CD4-positive, alpha-beta memory T cell (primary cell): ENCODE measurements at regions not wholly inside any gene's neighbourhood (a gene's known extent, or its start where the extent isn't known, plus 50 kb on each side); places are given as distances from the start of the nearest gene placed in this dataset.

ENCODE experiments used
- CTCF ChIA-PET: fragments of 350-600 bp; sonication (Branson Sonifier 250); formaldehyde crosslinking; loops from one replicate; lab custom pipeline; 2021; ENCODE audit warnings: inconsistent platforms; ENCODE audit not compliant: partially characterized antibody; lab: Charles Lee
- POLR2A ChIA-PET: fragments of 350-600 bp; sonication (Branson Sonifier 250); formaldehyde crosslinking; loops from one replicate; lab custom pipeline; 2021; ENCODE audit not compliant: partially characterized antibody; lab: Charles Lee
- DNase-seq, 5 donors: peaks; one replicate each; pipeline versions ENCODE4 v3.0.0 to v3.0.0-alpha.2; 2020 to 2022; ENCODE audit warnings: mixed read lengths in 1 of 5
- H3K27ac ChIP-seq: one replicate; pipeline ENCODE4 v1.7.0; 2013; ENCODE audit warnings: low read depth, low read length
- H3K27me3 ChIP-seq: 2 replicates; pipeline ENCODE4 v1.7.0; 2013; ENCODE audit warnings: mild to moderate bottlenecking, low read length, moderate library complexity; ENCODE audit not compliant: insufficient read depth
- H3K36me3 ChIP-seq: 2 replicates; pipeline ENCODE4 v1.7.0; 2013; ENCODE audit warnings: mild to moderate bottlenecking, low read length, moderate library complexity; ENCODE audit not compliant: insufficient read depth
- H3K4me1 ChIP-seq: 2 replicates; pipeline ENCODE4 v1.7.0; 2013; ENCODE audit warnings: mild to moderate bottlenecking, low read length, moderate library complexity; ENCODE audit not compliant: insufficient read depth
- H3K4me3 ChIP-seq, 2 donors: one replicate each; pipeline ENCODE4 v1.7.0; 2013; ENCODE audit warnings: low read length in 2 of 2, mild to moderate bottlenecking in 1 of 2
- H3K9me3 ChIP-seq, 2 donors: one replicate each; pipeline ENCODE4 v1.7.0; 2013; ENCODE audit warnings: low read length in 2 of 2, control low read depth in 1 of 2; ENCODE audit not compliant: control insufficient read depth in 1 of 2
- H3K27ac Mint-ChIP-seq, 7 donors: one replicate each; pipeline ENCODE4 v1.8.0; 2020 to 2021; ENCODE audit warnings: mixed read lengths in 7 of 7, mild to moderate bottlenecking in 6 of 7, inconsistent platforms in 3 of 7, moderate library complexity in 3 of 7
- H3K27me3 Mint-ChIP-seq, 2 donors: one replicate each; pipeline ENCODE4 v1.8.0; 2020 to 2021; ENCODE audit warnings: mixed read lengths in 2 of 2
- H3K36me3 Mint-ChIP-seq, 2 donors: one replicate each; pipeline ENCODE4 v1.8.0; 2020 to 2021; ENCODE audit warnings: mixed read lengths in 2 of 2, inconsistent platforms in 1 of 2, mild to moderate bottlenecking in 1 of 2
- H3K4me1 Mint-ChIP-seq, 4 donors: one replicate each; pipeline ENCODE4 v1.8.0; 2020 to 2021; ENCODE audit warnings: mixed read lengths in 4 of 4, mild to moderate bottlenecking in 1 of 4
- H3K4me3 Mint-ChIP-seq, 8 donors: one replicate each; pipeline ENCODE4 v1.8.0; 2020 to 2021; ENCODE audit warnings: mixed read lengths in 8 of 8, mild to moderate bottlenecking in 7 of 8, moderate library complexity in 6 of 8, inconsistent platforms in 3 of 8
- H3K9me3 Mint-ChIP-seq, 8 donors: one replicate each; pipeline ENCODE4 v1.8.0; 2020 to 2021; ENCODE audit warnings: mixed read lengths in 8 of 8, mild to moderate bottlenecking in 5 of 8, inconsistent platforms in 3 of 8, moderate library complexity in 1 of 8
- intact Hi-C: fragments of 100-400 bp; cut with micrococcal nuclease; formaldehyde crosslinking; loops from one replicate; pipeline ENCODE4 v1.15.1; 2023

DNA sequence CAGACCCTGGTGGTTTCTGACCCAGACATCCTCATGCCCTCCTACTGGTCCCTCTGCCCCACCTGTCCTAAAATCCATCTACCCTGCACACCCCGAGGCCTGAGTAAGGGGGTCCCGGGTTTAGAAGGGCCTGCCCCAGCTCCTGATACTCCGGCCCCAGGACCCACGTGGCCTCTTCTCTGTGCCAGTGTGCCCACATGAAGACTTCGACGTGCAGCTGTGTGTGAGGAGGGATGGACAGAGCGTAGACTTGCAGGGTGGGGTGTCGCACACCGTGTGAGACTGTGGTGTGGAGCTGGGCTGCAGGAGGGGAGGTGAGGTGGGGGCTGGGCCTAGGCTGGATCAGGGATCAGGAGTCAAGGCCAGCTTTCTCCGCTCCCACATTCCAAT lies 461.1 kb downstream of the PTPRU start:
- Mint-ChIP-seq H3K9me3 (peaks cover 0 to 6% (median 0%) of the 10 kb centered on the region in 8 donors), H3K4me1 (no peaks in the 10 kb centered on the region), H3K4me3 (no peak overlapping the region), H3K27ac (peak overlapping the region in 1 of 7 donors; percentile 68), H3K36me3 (no peaks in the 10 kb centered on the region), H3K27me3 (peaks cover 12 to 17% of the 10 kb centered on the region in 2 donors)
- DNase-seq, result no peak
- H3K4me3 ChIP-seq, result no peak overlapping the region
- no peaks in the 10 kb centered on the region for H3K27me3 ChIP-seq
- no peaks in the 10 kb centered on the region for H3K9me3 ChIP-seq
- intact Hi-C loops, result no loop called here
- ChIA-PET POLR2A (no interaction called here), CTCF (no interaction called here)
- H3K4me1 ChIP-seq, result no peaks in the 10 kb centered on the region
- no peak overlapping the region for H3K27ac ChIP-seq
- no peaks in the 10 kb centered on the region for H3K36me3 ChIP-seq

DNA sequence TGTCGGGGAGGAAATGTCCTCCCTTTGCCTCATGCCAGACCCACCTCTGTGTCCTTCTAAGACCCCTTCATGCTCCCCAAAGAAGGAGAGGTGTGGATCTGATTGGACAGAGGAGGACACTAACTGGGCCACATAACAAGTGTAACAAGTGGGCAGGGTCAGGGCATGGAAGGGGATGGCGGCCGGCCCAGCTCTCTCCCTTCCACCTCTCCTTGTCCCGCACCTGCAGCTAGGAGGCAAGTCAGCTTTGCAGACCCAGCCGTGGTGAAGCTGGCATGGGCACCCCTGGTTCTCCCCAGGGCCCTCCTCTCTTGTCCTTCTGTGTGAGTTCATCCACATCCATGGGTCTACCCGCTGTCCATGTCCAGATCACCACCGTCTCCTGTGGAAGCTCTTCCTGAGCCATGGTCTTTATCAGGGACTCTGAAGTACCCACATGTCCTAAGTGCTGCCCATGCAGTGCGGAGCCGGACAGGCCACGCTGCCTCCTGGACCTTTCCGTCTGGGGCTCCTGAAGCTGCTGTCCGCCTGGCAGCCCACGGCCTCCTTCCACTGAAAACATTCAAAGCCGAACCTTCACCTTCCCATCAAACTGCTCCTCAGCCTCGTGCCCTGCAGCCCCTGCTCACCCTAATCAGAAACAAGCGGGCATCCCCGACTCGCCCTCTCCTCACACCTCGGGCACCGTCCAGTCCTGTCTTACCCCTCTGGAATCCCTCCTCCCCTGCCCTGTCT lies 460.5 kb downstream of the PTPRU start:
- H3K36me3 ChIP-seq, result no peaks in the 10 kb centered on the region
- no peak overlapping the region for H3K27ac ChIP-seq
- H3K4me3 Mint-ChIP-seq, result peak overlapping the region in 1 of 8 donors; percentile 11
- H3K9me3 Mint-ChIP-seq, result peaks cover 0 to 6% (median 0%) of the 10 kb centered on the region in 8 donors
- CTCF ChIA-PET, result no interaction called here
- H3K4me1 Mint-ChIP-seq, result no peaks in the 10 kb centered on the region
- peaks cover 12 to 17% of the 10 kb centered on the region in 2 donors for H3K27me3 Mint-ChIP-seq
- POLR2A ChIA-PET, result no interaction called here
- H3K36me3 Mint-ChIP-seq, result no peaks in the 10 kb centered on the region
- H3K9me3 ChIP-seq, result no peaks in the 10 kb centered on the region
- no peaks in the 10 kb centered on the region for H3K27me3 ChIP-seq
- H3K4me1 ChIP-seq, result no peaks in the 10 kb centered on the region
- intact Hi-C loops, result no loop called here
- no peak for DNase-seq
- H3K27ac Mint-ChIP-seq, result peak overlapping the region in 1 of 7 donors; percentile 68
- H3K4me3 ChIP-seq, result no peak overlapping the region

DNA sequence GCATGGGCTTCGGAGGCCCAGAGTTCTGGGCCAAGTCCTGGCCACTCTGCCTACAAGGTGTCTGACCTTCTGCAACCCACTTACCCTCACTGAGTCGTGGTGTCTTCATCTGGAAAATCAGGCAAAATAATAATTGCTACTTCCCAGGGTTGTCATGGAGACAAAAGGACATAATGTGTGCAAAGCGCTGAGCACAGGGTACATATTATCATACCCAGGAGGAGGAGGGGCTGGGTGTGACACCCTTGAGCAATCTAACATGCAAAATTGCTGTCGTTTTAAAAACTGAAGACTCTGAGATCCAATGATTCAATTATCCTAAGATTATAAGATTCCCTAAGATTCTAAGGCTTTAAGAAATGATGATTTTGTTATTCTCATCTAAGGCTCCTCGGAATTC lies 459.5 kb downstream of the PTPRU start:
- CTCF ChIA-PET, result no interaction called here
- no peak overlapping the region for H3K27ac Mint-ChIP-seq
- no peaks in the 10 kb centered on the region for H3K4me1 ChIP-seq
- H3K36me3 Mint-ChIP-seq, result no peaks in the 10 kb centered on the region
- no peaks in the 10 kb centered on the region for H3K4me1 Mint-ChIP-seq
- POLR2A ChIA-PET, result no interaction called here
- no peak for DNase-seq
- intact Hi-C loops, result no loop called here
- no peak overlapping the region for H3K4me3 ChIP-seq
- H3K9me3 ChIP-seq, result no peaks in the 10 kb centered on the region
- H3K9me3 Mint-ChIP-seq, result peaks cover 0 to 6% (median 0%) of the 10 kb centered on the region in 8 donors
- no peak overlapping the region for H3K27ac ChIP-seq
- peaks cover 10 to 14% of the 10 kb centered on the region in 2 donors for H3K27me3 Mint-ChIP-seq
- H3K27me3 ChIP-seq, result no peaks in the 10 kb centered on the region
- H3K4me3 Mint-ChIP-seq, result no peak overlapping the region
- H3K36me3 ChIP-seq, result no peaks in the 10 kb centered on the region

DNA sequence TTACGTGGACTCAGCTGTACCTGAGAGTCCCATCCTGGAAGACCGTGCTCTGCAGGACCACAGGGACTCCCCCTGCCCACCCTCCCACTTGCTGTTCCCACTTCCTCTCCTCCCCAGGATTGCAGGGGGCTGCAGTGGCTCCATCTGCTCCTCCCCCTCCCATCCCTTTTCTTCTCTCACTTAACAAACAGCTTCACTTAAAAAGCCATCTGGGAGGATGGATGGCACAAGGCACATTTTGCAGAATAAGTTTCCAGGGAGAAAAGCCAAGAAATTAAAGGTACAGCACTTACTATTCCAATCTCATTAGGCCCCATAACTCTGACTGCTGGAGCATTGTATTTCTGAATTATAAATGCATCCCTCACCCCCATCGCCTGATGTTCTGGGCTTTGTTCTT lies 458.7 kb downstream of the PTPRU start:
- Mint-ChIP-seq H3K4me1 (no peaks in the 10 kb centered on the region), H3K27ac (no peak overlapping the region), H3K36me3 (no peaks in the 10 kb centered on the region), H3K27me3 (peaks cover 10 to 12% of the 10 kb centered on the region in 2 donors), H3K4me3 (no peak overlapping the region), H3K9me3 (peaks cover 0 to 9% (median 0%) of the 10 kb centered on the region in 8 donors)
- no peak overlapping the region for H3K27ac ChIP-seq
- no peak overlapping the region for H3K4me3 ChIP-seq
- H3K36me3 ChIP-seq, result no peaks in the 10 kb centered on the region
- DNase-seq, result no peak
- intact Hi-C loops, result no loop called here
- H3K4me1 ChIP-seq, result no peaks in the 10 kb centered on the region
- ChIA-PET POLR2A (no interaction called here), CTCF (no interaction called here)
- no peaks in the 10 kb centered on the region for H3K9me3 ChIP-seq
- H3K27me3 ChIP-seq, result no peaks in the 10 kb centered on the region

DNA sequence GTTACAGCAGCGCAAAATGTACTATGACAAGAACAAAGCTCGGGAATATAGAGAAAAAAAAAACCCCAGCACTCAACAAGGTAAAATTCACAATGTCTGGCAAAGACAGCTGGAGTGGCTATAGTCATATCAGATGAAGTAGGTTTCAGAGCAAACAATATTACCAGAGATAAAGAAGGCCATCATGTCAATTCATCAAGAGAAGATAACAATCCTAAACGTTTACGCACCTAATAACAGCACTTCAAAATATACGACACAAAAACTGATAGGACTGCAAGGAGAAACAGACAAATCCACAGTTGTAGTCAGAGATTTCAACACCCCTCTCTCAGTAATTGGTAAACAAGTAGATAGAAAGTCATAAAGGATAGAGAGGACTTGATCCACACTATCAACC lies 455.2 kb downstream of the PTPRU start:
- H3K4me3 ChIP-seq, result no peak overlapping the region
- H3K36me3 ChIP-seq, result no peaks in the 10 kb centered on the region
- Mint-ChIP-seq H3K4me3 (no peak overlapping the region), H3K27me3 (peaks cover 6 to 15% of the 10 kb centered on the region in 2 donors), H3K27ac (no peak overlapping the region), H3K9me3 (peaks cover 0 to 6% (median 0%) of the 10 kb centered on the region in 8 donors), H3K36me3 (no peaks in the 10 kb centered on the region), H3K4me1 (peaks cover 0 to 2% (median under 1%) of the 10 kb centered on the region in 4 donors)
- no peaks in the 10 kb centered on the region for H3K27me3 ChIP-seq
- H3K27ac ChIP-seq, result no peak overlapping the region
- H3K4me1 ChIP-seq, result no peaks in the 10 kb centered on the region
- DNase-seq, result no peak
- no peaks in the 10 kb centered on the region for H3K9me3 ChIP-seq
- CTCF ChIA-PET, result no interaction called here
- POLR2A ChIA-PET, result no interaction called here
- intact Hi-C loops, result no loop called here

DNA sequence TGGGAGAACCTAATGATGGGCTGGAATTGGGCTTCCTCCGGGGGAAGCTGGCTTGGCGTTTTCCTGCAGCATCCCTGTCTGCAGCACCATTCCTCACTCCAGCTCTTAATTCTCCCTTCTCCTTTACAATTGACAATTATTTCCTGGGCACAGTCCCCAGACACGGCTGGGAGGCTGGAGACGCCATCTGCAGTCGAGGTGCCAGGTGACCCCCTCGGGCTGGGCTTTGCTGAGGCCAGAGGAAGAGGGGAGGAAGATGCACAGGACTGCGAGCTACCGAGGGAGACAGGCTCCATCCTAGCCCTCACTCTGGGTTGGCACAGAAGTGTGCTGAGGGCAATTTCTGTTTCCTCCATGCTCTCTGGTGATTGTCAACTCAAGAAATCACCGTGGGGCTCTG lies 453.8 kb downstream of the PTPRU start:
- POLR2A ChIA-PET, result no interaction called here
- H3K4me1 Mint-ChIP-seq, result peaks cover 0 to 2% (median under 1%) of the 10 kb centered on the region in 4 donors
- H3K9me3 Mint-ChIP-seq, result peaks cover 0 to 6% (median 0%) of the 10 kb centered on the region in 8 donors
- no peaks in the 10 kb centered on the region for H3K27me3 ChIP-seq
- no peak overlapping the region for H3K27ac Mint-ChIP-seq
- no peaks in the 10 kb centered on the region for H3K9me3 ChIP-seq
- no peaks in the 10 kb centered on the region for H3K36me3 Mint-ChIP-seq
- CTCF ChIA-PET, result no interaction called here
- no peak for DNase-seq
- peaks cover 11 to 15% of the 10 kb centered on the region in 2 donors for H3K27me3 Mint-ChIP-seq
- H3K27ac ChIP-seq, result no peak overlapping the region
- no peaks in the 10 kb centered on the region for H3K36me3 ChIP-seq
- no peak overlapping the region for H3K4me3 ChIP-seq
- no peaks in the 10 kb centered on the region for H3K4me1 ChIP-seq
- intact Hi-C loops, result no loop called here
- no peak overlapping the region for H3K4me3 Mint-ChIP-seq

DNA sequence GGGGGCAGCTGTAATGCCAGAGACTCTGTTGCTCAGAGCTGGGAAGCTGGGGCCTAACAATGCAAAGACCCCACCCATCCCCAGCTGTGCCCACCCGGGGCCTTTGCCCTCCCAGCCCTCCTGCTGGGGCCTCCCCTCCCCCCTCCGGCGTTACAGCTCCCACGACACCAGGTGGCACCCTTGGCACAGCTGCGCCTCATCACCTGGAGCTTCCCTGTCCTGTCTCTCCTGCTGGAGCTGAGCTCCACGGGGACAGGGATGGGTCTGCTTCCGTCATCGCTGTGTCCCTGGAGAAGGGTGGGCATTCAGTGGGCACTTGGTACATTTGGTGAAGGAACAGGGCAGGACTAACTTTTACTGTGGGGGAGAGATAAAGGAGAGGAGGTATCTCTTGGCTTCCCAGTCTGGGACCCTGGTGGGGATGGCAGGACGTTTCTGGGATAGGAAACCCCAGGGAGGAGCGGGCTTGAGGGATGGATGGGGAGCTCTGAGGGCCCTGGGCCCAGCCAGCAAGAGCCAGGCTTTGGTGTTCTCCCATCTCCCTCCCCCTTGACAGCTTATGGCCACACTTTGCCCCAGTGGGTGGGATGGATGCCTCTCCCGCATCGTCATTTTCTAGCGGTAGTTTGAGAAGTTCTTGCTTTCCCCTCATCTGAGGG lies 453.2 kb downstream of the PTPRU start:
- Histone ChIP-seq H3K4me3 (no peak overlapping the region), H3K9me3 (no peaks in the 10 kb centered on the region), H3K27me3 (no peaks in the 10 kb centered on the region), H3K4me1 (no peaks in the 10 kb centered on the region), H3K36me3 (no peaks in the 10 kb centered on the region), H3K27ac (no peak overlapping the region)
- ChIA-PET CTCF (no interaction called here), POLR2A (no interaction called here)
- peaks cover 0 to 2% (median under 1%) of the 10 kb centered on the region in 4 donors for H3K4me1 Mint-ChIP-seq
- intact Hi-C loops, result no loop called here
- peaks cover 0 to 6% (median 0%) of the 10 kb centered on the region in 8 donors for H3K9me3 Mint-ChIP-seq
- no peak overlapping the region for H3K27ac Mint-ChIP-seq
- H3K27me3 Mint-ChIP-seq, result peaks cover 11 to 15% of the 10 kb centered on the region in 2 donors
- DNase-seq, result no peak
- H3K36me3 Mint-ChIP-seq, result no peaks in the 10 kb centered on the region
- H3K4me3 Mint-ChIP-seq, result no peak overlapping the region
